Stimulated activated CD4-positive, alpha-beta T cell treated with anti-CD3 and anti-CD28 coated beads, Interleukin-2, amount 100 ng/mL, for 24 hours (primary cell): ENCODE measurements at regions not wholly inside any gene's neighbourhood (a gene's known extent, or its start where the extent isn't known, plus 50 kb on each side); places are given as distances from the start of the nearest gene placed in this dataset.

Experiments used
- DNase-seq, 2 donors: peaks; one replicate each; pipeline ENCODE4 v3.0.0-alpha.2; 2020

DNA sequence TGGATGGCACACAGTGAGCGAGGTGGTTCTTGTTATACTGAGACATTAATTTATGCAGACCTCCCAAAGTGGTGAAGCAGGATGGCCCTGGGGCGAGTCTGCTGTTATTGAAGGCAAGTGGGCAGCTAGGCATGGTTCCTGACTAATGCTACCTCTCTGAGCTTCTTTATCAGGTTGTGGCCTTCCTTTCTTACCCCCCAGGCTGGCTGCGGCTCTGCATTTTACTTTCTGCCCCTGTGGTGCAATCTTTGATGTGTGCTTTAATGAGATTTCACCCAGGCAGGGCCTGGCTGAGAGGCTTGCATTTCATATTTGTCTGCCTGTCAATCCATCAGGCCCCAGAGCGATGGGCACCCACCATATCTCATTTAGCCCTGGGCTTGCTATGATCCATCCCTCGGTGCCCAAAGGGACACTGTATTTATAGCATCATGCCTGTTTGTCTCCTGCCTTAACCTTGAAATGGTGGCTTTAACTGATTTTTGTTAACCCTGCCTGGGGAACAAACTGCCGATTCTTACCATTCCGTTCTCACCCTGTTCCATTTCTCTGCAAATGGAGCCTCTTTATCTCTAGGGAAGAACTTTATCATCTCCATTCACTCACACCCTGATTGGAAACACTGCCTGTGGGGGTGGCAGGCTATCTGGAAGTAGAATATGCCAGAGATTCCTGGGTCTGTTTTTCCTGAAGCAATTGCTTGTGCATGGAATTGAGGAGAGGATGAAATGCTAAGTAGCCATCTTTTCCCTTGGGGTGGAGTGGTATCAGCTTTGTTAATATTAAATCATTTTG, 316.2 kb upstream of the THSD7B start:
- no peak for DNase-seq

DNA sequence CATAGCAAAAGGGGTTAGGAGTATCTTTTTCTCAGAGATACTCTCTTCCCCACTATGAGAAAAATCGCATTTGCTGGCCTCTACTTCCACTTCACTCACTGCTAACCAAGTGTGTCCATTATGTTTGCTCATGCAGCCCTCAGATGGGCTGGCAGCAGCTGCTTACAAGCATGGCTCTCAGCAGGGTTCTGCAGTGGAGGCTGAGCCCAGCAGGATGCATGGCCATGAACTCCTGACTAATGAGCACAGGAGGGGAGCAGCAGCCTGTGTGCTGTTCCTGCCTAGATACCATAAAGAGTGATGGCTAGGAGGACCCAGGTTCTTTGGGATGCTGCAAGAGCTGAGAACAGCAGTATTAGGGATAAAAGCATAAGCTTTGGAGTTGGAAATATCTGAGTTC, 316.9 kb upstream of the THSD7B start:
- no peak for DNase-seq

GRCh38 chr2:136444323-136444722, 321.0 kb upstream of the THSD7B start:
- no peak for DNase-seq

DNA sequence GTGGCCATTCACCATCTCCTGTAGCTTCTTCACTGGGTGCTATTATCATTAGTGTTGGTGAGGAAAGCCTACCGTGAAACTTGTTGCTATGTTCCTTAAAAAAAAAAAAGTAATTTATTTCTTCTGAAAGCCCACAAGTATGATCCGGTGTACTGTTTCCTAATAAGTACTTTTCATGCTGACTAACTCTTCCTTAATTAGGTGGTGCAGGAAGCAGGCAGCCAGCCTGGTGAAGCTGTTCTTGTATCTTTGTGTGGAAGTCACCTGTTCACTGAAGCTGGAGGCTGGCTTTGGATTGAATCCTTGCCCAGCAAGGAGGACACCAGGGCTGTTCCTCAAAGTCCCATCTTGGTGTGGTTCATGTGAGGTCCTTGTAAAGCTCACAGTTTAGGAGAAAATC, 321.7 kb upstream of the THSD7B start:
- no peak for DNase-seq

DNA sequence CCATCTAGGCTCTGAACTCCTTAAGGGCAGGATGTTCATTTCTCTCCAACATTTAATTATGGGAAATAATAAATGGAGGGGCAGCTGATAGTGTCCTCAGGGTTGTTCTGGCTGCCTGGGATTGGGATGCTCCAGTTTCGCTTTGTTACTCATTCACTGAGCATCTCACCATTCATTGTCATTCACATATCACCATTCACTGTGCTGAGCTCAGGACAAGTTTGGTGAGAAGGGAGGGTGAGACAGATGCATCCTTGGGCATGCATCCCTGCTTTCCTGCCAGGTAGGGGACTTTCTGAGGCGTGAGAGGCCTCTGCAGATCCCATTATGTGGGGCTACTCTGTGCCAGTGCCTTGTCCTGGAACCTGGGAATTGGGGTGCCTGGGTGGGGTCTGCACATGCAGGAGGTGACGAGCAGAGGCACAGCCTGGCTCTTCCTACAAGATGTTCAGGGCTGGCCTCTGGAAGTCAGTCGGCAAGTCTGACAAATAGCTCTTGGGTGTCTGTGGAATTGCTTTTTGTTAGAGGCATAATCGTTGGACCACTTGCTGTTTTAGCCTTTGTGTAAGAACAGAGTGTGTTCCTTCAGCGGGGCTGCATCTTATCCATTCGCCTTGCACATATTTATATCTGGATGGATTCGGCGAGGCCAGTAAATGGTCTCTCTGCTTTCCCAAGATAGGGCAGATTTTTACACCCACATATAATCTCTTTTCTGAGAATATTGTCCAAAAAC, 323.2 kb upstream of the THSD7B start:
- DNase-seq = no peak

DNA sequence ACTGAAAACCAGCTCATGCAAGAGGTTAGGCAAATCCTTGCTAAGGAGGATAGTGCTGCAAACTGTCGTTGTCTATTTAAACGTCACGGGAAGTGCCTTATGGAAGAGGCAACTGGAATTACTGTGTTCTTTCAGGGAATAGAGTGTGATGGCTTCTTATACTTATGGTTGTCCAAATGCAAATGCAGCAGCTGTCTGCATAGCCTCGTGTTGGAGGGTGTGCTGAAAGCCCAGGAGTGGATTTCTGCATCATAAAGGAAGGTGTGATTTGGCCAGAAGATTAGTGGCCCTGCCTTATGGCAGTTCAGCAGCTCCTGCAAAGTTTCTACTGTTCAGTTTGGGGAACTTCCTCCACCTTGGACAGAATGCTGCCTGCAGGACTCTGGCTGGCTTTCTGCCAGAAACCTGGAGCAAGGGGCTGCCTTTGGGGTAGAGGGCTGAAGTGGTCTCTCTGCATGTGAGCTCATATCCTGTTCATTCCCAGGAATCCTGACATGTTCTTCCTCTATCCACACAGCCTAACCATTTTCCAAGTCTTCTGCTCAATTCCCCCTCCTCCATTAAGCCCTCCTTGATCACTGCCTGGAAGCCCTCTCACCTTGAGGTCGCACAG, 321.2 kb upstream of the CXCR4 start:
- DNase-seq = no peak

- DNase-seq = no peak
Observed at GRCh38 chr2:136437461-136437860, 319.5 kb upstream of the CXCR4 start.

DNA sequence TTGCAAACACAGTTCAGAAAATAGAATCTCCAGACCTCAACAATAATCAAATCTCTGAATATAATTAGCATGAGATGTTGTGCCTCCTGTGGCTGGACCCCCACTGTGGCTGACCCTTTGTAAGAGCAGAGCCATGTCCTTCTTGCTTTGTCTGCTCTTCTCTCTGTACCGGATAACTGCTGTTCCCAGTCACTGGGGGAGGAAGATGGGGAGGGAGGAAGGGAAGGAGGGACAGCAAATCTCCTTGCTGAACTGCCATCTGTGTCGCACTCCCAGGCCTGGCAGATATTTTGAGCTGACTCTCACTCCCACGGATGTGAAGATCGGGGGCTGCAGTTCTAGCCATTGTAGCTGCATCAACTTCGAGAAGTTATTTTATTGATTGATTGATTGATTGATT, 319.0 kb upstream of the CXCR4 start:
- DNase-seq = no peak

GRCh38 chr2:136434251-136434715, 316.3 kb upstream of the CXCR4 start:
- DNase-seq = no peak

DNA sequence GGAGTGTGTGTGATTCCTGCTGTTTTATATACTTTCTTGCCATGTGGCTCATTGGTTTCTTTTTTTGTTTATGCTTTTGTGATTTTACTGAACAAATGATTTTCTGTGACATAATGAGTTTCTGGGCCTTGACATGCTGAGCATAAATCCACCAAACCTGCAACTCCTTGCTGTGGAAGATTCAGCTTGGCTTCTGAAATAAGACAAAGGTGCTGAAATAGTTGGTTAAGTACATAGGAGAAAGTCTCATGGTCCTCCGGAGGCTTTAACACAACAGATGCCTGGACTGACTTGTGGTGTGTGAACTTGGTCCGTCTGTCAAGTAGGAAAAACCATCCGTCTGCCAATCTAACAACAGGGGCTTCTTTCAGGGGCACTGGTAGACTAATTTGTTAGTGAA, 315.3 kb upstream of the CXCR4 start:
- no peak for DNase-seq

GRCh38 chr2:136424112-136424511, 306.2 kb upstream of the CXCR4 start:
- no peak for DNase-seq

DNA sequence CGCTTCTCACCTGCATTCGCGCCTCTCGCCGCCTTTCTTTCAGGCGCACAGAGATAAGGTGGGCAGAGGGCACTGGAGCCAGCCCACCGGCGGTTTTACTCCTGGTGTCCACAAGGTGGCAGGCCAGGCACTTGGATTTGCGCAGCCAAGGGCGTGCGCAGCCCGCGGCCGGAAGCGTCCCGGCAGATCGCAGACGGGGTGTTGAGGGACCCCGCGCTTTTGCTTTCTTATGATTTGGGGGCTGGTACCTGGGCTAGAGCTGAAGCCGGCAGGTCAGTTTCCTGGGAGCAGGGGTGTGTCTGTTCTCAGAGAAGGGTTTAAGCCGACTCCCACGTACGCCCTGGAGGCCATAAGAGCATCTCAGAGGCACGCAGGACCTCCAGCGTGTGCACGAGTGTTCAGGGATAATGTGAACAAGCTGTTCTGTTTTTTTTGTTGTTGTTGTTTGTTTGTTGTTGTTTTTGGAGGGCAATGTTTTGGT, 305.6 kb upstream of the CXCR4 start:
- DNase-seq = peak; percentile 84 to 89

DNA sequence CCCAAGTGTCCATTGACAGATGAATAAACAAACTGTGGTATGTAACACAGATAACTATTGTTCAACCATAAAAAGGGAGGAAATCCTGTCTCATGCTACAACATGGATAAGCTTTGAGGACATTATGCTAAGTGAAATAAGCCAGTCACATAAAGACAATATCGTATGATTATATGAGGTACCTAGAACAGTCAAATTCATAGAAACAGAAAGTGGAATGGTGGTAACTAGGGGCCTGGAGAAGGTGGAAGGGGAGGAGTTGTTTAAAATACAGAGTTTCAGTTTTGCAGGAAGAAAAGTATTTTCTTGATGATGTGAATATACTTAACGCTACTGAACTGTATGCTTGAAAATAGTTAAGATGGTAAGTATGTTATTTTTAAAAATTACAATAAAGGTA, 304.6 kb upstream of the CXCR4 start:
- DNase-seq = no peak

- DNase-seq = no peak
Observed at GRCh38 chr2:136420346-136420745, 302.4 kb upstream of the CXCR4 start.

DNA sequence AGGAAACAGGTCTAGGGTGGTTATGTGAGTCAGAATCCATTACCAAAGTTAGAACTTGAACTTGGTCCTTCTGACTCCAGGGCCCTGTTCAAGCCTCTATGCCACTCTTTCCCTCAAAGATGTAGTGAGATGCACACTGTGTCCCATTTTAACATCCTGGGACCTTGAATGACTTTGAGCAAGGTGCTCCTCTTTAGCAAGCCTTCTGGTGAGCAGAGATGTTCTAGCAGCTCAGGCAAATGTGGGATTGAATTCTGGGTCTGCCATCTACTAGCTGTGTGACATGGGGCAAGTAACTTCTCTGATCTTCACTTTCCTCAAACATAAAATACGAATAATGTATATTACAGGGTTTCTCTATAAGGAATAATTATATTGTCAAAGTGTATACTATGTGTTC, 294.0 kb upstream of the CXCR4 start:
- no peak for DNase-seq

DNA sequence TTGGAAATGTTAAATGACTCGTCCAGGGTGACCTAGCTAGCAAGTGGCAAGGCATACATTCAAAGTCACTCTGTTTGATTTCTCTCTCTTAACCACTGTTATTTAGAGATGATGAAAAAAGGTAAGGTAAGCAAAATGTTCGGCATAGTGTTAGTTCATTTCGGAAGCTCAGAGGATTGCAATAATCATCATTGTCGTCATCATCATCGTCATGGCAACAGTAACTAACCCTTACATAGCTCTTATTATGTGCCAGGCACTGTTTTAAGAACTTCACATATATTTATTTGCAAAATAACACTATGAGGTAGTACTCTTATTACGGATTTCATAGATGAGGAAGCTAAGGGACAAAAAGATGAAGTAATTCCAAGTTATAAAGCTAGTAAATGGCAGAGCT, 292.7 kb upstream of the CXCR4 start:
- no peak for DNase-seq

DNA sequence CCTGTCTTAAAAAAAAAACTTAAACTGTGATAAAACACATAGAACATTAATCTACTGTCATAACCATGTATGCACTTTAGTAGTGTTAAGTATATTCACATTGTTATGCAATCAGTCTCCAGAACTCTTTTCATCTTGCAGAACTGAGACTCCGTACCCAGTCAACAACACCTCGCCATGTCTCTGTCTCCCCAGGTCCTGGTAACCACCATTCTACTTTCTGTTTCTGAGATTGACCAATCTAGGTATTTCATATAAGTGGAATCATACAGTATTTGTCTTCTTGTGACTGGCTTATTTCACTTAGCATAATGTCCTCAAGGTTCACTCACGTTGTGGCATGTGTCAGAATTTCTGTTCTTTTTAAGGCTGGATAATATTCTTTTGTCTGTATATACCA, 290.8 kb upstream of the CXCR4 start:
- DNase-seq = no peak

DNA sequence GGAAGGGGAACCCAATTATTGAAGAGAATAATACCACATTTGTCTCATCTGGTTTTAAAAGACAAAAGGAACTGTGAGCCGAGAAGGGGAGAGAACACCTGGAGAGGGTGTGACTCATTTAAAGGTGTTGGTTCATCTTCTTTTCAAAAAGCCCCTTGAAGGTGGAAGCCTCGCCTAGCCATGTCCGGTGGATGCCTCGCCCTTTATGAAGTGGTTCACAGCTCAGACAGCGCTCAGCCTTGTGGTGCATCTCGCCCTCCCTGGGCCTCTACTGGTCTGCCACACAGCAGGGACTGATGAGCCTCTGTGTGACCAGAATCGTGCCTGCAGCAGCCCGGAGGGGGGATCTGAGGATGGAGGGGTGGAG, 290.0 kb upstream of the CXCR4 start:
- no peak for DNase-seq

GRCh38 chr2:136407117-136407951, 289.4 kb upstream of the CXCR4 start:
- DNase-seq = no peak

GRCh38 chr2:136404925-136405324, 287.0 kb upstream of the CXCR4 start:
- no peak for DNase-seq

- DNase-seq = no peak
Observed at GRCh38 chr2:136404176-136404575, 286.2 kb upstream of the CXCR4 start.

DNA sequence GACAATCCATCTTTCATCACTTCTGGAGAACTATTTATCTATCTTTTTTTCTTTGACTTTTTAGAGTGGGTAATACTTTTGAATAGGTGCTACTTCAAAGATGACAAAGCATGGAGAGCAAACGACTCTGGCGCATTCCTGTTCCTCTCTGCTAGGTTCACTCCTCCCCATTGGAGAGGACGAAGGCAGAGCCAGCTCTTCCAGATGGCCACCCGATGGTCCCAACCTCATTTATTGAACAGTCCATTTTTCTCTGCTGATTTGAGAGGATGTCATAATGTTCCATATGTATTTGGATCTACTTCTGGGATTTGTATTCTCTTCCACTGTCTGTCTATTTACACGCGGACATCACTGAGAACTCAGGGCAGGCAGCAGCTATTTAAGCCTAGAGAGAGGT, 284.3 kb upstream of the CXCR4 start:
- no peak for DNase-seq

GRCh38 chr2:136399667-136400289, 281.8 kb upstream of the CXCR4 start:
- no peak for DNase-seq
